ENCODE measurements at regions not wholly inside any gene's neighbourhood (a gene's known extent, or its start where the extent isn't known, plus 50 kb on each side); places are given as distances from the start of the nearest gene placed in this dataset.
A peak's percentile ranks its signal among the peaks of the same experiment; 100 is the strongest.

DNA sequence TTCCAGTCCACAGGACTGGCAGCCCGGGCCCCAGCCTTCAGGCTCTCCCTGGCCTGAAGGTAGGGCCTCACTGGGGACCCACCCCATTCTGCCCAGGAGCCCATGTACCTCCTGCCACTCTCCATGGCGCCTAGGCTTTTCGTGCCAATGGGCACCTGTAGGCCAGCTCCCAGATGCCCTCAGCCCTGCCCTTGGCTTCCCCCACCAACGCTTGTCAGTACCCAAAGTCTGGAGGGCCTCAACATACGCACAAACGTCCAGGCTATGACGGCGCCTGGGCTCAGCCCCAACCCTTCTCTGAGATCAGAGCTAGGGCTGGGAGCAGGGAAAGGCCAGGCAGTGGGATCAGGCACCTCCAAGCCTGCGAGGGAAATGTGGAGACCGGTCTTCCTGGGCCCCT is 816.9 kb upstream of the LUZP2 start:
- no peak for DNase-seq (ENCODE audit: low read depth)

DNA sequence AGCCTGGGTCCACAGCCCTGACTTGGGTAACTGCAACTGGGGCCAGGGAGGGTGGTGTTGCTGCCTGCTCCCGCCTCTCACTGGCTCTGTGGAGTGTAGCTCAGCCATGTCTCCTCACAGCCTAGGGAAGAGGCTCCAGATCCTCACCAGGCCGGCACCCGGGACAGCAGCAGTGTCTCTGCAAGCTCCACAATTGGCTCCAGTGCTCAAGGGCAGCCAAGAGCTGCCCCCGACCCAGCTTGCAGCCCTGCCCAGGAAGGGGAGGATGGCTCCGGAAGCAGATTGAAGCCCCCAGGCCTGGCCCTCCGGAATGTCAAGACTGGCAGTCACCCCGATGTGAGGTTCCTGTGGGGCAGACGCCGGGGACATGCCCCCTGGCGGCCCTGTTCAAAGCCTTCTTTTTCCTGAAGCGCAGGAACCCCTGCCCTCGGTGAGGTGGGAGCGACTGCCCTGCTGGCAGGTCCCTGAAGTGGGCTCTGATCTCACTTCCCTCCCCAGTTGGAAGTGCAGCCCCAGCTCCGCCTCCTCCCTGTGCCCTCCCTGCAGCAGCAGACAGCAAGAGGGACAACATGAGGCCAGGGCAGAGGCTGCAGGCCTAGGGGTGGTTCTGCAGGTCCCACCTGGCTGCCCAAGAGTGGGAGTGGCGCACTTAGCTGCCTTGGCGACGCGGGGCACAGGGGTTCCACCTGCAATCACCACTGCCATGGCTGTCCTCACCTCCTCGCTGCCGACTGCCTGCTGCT is 816.2 kb upstream of the LUZP2 start:
- DNase-seq (ENCODE audit: low read depth) = no peak

DNA sequence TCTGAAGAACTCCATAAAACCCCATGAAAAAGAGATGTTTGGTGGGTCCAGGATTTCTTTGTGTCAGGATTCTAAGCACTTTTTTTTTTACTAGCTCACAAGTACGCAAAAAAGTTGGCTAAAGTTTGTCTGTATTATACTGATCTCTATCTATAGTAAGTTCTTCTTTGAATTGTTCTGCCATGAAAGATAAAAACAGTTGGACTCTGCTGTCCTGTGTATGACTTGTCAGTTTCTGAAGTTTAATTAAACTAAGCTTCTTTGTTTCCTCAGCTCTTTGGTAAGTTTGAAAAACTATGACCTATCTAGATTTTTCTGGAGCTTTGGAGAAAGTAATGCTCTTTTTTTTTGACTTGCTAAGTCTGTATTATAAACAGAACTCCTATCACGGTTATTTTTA is 812.2 kb upstream of the LUZP2 start:
- no peak for DNase-seq (ENCODE audit: low read depth)

DNA sequence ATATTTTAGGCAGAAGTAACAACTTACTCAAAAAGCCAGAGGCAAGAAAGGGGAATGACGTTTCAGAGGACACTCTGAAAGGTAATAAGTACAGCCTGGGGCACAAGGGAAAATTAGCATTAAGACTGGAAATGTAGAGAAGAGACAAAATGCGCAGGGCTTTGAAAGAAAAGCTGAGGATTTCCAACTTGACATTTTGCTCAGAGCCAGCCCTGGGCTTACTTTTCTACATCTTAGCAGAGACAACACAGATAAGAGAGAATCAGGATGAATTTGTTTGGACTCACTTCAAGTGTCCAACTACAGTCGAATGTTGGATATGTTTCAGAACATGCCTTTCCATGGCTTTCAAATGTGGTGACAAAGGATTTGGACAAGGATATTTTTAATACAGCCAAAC is 808.9 kb upstream of the LUZP2 start:
- no peak for DNase-seq (ENCODE audit: low read depth)

DNA sequence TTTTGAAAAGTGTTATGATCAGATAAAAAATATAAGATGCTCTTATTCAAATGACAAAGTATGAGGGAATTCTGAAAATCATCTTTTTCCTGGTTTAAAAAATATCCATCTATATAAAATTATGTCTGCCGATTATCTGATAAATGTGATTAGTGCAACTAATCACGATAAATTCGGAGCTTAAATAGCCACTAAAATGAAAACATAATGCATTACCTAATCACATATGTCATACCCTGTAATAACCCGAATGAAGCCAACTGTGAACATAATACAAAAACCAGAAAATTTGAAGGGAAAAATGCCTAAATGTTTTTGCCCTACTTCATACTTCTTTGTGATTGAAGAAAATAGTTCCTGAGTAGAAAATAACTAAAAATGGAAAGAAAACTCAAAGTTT is 808.4 kb upstream of the LUZP2 start:
- DNase-seq (ENCODE audit: low read depth) = no peak

DNA sequence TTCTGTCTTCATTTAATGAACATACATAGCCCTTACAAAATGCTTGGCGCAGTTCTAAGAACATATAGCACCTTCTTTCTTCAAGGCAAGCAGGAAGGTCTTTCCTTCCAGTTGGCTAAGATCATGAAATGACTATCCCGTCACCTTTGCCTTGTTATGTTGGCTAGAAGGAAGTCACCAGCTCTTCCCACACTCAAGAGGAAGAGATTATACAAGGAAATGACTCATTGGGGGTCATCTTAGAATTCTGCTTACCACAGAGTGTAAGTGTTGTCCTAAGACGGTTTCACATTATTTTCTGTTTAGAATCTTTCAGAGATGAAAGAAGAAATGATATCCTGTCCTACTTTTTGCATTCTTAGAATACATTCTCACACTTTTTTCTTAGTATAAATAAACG is 808.0 kb upstream of the LUZP2 start:
- DNase-seq (ENCODE audit: low read depth) = no peak

DNA sequence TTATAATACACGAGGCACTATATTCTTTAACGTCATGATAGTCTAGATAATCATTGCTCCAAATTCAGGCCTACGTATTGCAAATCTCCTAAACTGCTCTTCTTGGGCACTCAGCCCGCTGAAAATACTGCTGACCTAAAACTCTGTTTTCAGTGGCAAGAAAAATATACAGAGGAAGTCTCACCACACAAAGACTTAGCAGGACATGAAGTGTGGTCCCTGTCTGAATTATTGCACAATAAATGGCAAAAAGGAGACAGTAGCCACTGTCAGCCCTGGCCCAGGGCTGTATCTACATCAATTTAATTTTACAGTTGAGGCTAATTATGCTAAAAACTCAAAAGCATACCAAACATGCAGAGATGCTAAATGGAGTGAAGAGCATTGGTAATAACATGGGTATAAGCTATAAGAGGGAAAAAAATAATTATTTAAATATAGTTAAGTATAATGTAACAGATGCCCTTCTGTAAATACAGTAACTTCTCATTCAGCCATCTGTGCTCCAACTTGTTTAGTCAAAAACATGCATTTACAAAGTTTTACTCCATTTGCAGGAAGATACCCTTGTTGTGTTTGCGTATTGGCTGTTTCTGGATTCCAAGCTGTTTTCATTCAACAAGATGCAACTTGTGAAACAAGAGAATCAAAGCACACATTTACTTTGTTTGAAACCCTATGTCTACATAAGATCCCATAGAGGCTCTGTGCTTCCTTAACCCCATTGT is 800.0 kb upstream of the LUZP2 start:
- no peak for DNase-seq (ENCODE audit: low read depth)

DNA sequence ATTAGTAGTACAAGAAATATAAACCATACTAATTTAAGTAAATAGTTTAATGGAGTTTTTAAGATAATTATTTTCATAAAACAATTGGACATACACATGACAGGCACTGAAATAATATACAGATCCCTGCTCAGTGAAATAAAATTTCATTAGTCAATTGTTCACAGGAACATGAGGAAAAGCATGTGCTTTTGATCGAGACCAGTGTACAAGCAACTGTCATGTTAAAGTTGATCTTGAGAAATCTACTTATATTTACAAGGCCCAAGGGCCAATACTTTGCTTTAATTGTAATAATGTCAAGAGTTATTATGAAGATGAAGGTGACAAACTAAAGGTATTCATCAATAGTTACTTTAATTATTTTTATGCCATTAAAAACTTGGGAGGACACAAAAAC is 792.7 kb upstream of the LUZP2 start:
- no peak for DNase-seq (ENCODE audit: low read depth)

DNA sequence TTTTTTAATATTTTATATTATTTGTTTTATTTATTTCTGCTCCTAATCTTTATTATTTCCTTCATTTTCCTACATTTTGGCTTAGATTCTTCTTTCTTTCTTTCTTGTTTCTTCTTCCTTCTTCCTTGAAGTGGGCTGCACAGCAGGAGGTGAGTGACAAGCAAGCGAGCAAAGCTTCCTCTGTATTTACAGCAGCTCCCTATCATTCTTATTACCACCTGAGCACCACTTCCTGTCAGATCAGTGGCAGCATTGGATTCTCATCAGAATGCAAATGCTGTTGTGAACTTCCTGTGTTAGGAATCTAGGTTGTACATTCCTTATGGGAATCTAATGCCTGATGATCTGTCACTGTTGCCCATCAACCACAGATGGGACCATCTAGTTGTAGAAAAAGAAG is 784.9 kb upstream of the LUZP2 start:
- no peak for DNase-seq (ENCODE audit: low read depth)

DNA sequence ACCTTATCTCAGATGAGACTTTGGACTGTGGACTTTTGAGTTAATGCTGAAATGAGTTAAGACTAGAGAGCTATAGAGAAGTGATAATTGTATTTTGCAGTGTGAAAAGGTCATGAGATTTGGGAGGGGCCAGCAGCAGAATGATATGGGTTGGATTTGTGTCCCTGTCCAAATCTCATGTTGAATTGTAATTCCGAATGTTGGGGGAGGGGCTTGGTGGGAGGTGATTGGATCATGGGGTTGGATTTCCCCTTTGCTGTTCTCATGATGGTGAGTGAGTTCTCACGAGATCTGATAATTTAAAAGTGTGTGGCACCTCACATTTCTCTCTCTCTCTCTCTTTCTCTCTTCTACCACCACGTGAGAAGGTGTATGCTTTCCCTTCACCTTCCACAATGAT is 777.8 kb upstream of the LUZP2 start:
- DNase-seq (ENCODE audit: low read depth) = no peak

DNA sequence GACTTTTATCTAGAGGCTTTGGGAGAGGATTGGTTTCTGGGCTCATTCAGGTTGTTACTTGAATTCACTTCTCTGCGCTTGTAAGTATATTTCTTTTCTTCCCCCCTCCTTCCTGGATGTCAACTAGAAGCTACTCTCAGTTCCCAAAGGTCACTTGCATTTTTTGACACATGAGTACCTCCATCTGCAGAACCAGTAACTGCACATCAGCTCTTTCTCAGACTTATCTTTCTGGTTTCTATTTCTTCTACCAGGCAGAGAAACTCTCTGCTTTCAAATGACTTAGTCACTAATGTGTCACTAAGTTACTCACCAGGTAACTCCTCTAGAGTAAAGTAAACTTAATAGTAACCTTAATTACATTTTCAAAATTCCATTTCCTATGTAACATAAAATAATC is 773.0 kb upstream of the LUZP2 start:
- DNase-seq (ENCODE audit: low read depth) = no peak

DNA sequence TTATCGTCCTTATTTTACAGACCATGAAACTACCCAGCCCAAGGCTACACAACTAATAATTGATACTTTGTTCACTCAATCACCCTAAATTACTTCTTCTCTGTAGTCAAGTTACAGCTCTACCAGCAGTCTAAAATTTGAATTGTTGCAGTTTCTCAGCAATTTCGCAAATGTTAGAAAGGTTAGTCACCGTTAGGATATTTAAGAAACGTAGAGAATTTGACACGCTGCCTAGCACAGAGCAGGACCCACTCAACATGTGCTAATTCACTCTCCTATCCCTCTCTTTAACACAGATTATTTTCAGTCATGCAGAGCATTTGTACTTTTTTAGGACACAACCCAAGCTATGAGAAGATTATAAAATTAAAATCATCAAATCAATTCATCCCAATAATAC is 771.1 kb upstream of the LUZP2 start:
- no peak for DNase-seq (ENCODE audit: low read depth)

DNA sequence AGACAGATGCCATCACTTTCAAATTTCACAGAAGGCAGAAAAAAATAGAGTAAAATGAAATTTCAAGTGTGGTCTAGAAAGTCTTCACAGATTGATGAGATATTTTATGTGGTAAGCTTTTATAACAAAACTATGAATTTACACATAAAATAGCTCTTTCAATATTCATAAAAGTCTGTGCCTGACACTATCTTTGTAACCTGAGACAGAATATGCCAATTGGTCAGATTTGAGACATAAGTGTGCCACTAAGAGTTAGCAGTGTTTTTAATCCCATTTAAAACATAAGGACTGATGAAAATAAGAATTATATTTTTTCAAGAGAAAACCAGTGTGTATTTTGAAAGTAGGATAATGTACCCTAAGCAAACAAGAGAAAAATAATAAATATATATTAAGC is 769.5 kb upstream of the LUZP2 start:
- DNase-seq (ENCODE audit: low read depth) = no peak

DNA sequence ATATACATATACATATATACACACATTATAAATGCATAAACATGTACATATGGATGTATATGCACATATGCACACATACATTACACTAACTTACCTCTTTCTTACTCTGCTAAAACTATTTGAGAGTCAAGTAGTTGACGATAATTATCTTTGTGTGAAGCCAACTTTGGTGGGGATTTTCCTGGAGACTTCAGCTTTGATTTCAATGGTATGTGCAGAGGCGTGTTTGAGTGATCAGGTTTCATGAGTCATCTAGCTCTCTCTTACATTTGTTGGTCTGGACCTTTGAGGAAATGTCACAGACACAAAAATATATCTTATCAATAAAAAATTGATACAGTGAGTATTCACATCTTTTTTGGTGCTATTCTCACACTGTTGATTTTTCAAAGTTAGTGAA is 769.1 kb upstream of the LUZP2 start:
- DNase-seq (ENCODE audit: low read depth) = peak; percentile 64

DNA sequence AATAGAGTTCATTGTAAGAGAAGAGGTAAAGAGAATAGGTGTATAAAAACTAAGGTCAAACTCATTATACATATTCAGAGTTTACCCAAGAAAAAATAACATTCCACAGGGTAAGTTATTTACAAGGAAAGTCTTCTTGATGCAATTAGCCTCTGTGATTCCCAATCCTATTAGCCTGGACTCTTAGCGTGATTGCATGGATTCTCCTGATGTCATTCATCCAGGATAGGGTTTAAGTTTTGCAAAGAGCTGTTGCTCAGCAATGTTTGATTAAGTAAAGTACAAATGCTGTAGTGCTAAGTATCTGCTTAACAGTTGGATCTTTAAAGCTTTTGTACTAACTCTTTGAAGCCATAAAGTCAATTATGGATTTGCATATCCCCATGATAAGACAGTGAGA is 767.8 kb upstream of the LUZP2 start:
- no peak for DNase-seq (ENCODE audit: low read depth)

DNA sequence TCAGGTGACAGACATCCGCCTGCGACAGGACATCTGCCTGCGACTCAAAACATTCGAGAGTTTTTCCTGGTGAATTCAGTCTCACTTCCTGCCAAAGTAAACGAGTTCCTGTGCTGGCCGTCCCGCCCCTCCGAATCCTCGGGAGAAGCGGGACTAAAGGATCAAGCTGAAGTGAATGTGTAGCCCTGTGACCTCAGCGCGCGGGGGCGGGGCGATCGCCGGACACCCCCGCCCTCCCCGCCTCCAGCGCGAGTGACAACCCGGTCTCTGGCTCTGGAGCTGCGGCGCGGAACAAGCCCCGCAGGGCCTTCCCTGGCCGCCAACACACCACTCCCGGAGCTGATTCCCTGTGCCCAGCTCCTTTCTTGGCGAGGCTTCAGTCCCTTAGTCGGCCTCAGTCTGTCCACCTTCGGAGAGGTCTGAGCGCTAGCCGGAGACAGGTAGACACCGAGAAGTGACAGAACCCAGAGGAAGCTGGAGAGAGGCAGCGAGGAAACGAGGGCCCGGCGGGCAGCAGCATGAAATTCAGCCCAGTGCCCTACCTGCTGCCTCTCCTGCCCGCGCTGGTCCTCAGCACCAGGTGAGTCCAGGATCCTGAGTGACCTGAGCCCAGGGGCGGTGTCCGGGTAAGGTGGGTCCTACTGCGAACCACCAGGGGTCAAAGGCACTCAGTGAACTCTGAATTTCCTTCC is 766.4 kb upstream of the LUZP2 start:
- no peak for DNase-seq (ENCODE audit: low read depth)

DNA sequence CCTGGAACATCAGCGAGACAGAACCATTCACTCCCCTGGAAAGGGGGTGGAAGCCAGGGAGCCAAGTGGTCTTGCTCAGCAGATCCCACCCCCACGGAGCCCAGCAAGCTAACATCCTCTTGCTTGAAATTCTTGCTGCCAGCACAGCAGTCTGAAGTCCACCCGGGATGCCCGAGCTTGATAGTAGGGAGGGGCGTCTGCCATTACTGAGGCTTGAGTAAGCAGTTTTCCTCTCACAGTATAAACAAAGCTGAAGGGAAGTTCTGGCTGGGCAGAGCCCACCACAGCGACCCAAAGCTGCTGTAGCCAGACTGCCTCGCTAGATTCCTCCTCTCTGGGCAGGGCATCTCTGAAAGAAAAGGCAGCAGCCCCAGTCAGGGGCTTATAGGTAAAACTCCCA is 764.8 kb upstream of the LUZP2 start:
- DNase-seq (ENCODE audit: low read depth) = peak; percentile 15

DNA sequence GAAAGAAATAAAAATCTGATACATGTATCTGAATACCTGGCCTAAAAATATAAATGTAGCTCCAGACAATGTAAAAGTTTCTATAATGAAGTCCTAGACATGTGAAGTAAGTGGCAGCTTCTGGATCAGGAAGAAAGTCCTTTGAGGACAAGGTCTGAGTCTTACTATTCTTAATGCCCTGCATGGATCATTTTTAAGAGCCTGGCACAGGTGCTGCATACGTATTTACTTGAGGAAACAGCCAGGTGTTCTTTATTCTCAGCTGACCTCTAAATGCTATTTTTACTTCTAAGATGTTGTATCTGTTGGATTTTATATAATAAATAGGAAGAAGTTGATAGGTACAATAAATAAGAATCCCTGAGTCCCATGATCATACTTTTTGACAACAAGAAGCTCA is 750.0 kb upstream of the LUZP2 start:
- no peak for DNase-seq (ENCODE audit: low read depth)

DNA sequence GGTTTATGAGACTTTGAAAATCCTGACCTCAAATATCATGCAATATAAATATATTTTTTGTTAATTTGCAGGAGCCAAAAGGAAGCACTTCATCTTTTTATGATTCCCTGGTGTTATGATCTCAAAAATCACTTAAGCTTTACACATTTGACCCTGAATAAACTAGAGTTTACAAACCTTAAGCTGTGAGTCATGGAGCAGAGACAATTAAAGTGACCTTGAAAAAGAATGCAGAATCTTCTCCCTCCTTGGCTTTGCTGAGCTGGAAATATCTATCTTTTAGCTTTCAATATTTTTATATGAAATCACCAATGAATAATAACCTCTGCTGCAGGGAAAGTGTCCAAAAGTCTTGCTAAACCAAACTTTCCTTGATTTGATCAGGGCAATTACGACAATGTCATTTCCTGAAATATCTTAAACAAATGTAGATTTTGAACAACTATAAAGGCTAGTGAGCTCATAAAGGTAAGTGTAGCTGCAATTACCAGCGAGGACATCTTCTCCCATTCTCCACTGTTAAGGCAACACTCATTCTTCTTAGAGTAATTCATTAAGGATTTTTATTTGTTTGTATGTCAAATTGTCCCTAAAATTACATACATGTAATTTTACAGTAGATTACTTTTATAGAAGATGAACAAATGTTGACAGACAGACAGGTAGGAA is 747.0 kb upstream of the LUZP2 start:
- DNase-seq (ENCODE audit: low read depth) = no peak

DNA sequence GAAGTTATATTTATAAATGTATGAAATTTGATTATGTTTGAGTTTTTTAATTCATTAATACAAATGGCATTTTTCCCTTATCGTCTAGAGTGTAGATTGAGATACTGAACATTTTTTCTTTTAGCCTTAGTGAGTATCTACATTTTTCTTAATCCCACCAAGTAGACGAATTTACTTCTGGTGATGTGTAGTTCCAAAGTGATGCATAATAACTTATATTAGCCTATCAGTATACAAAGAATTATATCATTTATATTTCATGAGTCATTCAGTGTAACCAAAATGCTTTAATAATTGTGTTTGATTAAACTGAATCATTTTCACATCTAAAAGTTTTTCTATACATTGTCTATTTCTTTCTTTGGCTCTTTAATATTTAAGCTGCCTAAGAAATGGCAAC is 745.6 kb upstream of the LUZP2 start:
- DNase-seq (ENCODE audit: low read depth) = no peak

DNA sequence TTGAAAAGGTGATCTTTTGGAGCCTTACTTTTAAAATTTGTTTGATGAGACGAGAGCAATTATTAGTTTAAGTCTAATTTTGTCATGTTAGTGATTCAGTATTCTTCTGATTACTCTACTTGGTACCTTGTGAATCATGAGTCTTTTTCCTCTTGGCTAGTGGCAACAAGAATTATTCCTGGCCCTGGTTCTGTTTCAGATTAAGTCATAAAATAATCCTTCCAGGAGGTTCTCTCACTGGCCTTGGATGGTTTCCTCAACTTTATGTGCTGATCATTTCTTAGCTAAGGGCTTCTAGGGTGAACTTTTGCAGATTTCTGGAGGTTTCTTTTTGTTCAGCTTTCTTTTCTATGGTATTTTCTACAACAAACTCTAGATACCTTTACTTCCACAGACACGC is 741.8 kb upstream of the LUZP2 start:
- no peak for DNase-seq (ENCODE audit: low read depth)

DNA sequence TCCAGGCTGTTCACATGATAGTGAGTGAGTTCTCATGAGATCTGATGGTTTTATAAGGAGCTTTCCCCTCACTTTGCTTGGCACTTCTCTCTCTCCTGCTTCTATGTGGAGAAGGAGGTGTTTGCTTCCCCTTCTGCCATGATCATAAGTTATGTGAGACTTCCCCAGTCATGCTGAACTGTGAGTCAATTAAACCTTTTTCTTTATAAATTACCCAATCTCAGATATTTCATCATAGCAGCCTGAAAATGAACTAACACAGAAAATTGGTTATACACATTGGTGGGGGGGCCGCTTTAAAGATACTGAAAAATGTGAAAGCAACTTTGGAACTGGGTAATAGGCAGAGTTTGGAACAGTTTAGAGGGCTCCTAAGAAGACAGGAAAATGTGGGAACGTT is 741.1 kb upstream of the LUZP2 start:
- no peak for DNase-seq (ENCODE audit: low read depth)

DNA sequence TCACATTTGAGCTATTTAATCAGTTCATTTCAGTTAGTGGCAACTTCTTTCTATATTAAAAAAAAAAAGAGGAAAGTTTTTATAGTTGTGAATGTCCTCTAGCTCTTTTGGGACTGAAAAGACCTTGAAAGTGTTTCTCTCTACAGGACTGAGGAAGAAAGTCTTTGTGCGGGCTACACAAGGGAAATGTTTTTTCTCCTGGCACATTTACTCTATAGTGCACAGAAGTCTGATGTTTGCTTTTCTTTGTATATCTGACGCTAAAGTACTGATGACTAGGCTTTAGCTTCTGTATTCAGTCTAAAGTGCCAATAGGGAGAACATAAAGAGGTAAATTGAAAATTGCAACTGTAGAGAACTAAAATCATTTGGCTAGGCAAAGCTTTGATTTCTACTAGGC is 737.4 kb upstream of the LUZP2 start:
- DNase-seq (ENCODE audit: low read depth) = no peak
